ENCODE measurements at regions not wholly inside any gene's neighbourhood (a gene's known extent, or its start where the extent isn't known, plus 50 kb on each side); places are given as distances from the start of the nearest gene placed in this dataset.

DNA sequence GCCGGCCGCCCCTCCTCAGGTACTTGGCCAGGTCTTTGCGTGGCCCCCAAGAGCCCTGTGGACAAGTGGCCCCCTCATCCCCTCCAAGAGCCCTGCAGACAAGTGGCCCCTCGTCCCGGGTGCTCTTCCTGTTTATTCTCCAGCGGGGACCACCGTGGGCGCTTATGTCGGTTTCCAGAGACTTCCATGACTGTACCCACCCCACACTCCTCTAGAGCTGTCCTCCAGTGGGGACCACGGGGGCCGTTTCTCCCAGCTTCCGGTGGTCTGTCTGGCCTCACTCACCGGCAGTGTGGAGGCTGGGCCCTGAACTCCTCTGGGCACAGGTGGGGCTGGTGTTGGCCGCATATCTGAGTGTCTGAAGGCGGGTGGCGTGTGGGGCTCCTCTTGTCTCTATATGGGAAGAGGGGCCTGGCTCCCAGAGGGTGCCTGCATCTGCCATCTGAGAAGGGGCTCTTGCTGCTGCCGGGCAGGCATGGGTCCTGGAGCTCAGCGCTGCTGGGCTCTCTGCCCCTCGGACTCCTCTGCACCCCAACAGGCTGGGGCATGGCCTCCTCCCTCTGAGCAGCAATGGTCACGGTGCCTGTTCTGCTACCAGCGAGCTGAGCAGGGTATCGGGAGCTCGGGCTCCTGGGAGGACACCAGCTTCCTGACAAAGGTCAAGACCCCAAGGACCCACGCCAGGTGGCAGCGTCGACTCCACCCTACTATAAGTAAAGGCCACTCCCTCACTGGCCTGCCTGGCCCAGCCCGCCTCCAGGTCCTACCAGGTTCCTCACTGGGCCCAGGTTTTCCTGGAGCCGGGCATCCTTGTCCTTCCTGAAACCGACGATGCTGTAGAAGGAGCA lies 1264.3 kb downstream of the BRD1 start:
- TF ChIP-seq CTCF (IDR thresholded peaks at IDR 0.05; ENCODE audit: low read length) (no peak), EZH2phosphoT487 (IDR thresholded peaks at IDR 0.05; ENCODE audit: low read length) (no peak)

Measured in MM.1S (cell line).